Ammon's horn (tissue), 1 donor: ENCODE measurements at regions not wholly inside any gene's neighbourhood (a gene's known extent, or its start where the extent isn't known, plus 50 kb on each side); places are given as distances from the start of the nearest gene placed in this dataset.
"Not testable (repeated sequence)": the region's sequence is repeated elsewhere in the genome, so short reads cannot be mapped to it uniquely, and the experiment has no call there.

Experiments used
- DNase-seq: peaks from one replicate; pipeline ENCODE4 v3.0.0-alpha.2; 2016; ENCODE audit warnings: low spot score

- no peak for DNase-seq
Observed at GRCh38 chr2:192645811-192646598, 451.3 kb upstream of the TMEFF2 start.

GRCh38 chr2:192634557-192634956 lies 439.8 kb upstream of the TMEFF2 start:
- DNase-seq = no peak

- no peak for DNase-seq
Observed at GRCh38 chr2:192628017-192628416, 433.3 kb upstream of the TMEFF2 start.

GRCh38 chr2:192615105-192615504 lies 420.4 kb upstream of the TMEFF2 start:
- DNase-seq = no peak

GRCh38 chr2:192604295-192604694 lies 409.6 kb upstream of the TMEFF2 start:
- no peak for DNase-seq

- DNase-seq = not testable (repeated sequence)
Observed at GRCh38 chr2:192598649-192599048, 403.9 kb upstream of the TMEFF2 start.

GRCh38 chr2:192593561-192593960 lies 398.8 kb upstream of the TMEFF2 start:
- no peak for DNase-seq

GRCh38 chr2:192591617-192592016 lies 396.9 kb upstream of the TMEFF2 start:
- no peak for DNase-seq

- DNase-seq = no peak
Observed at GRCh38 chr2:192585418-192585817, 390.7 kb upstream of the TMEFF2 start.

- no peak for DNase-seq
Observed at GRCh38 chr2:192584976-192585375, 390.2 kb upstream of the TMEFF2 start.

GRCh38 chr2:192579965-192580700 lies 385.4 kb upstream of the TMEFF2 start:
- no peak for DNase-seq

GRCh38 chr2:192578780-192579179 lies 384.0 kb upstream of the TMEFF2 start:
- no peak for DNase-seq

GRCh38 chr2:192577706-192578105 lies 383.0 kb upstream of the TMEFF2 start:
- no peak for DNase-seq

- DNase-seq = no peak
Observed at GRCh38 chr2:192574552-192574951, 379.8 kb upstream of the TMEFF2 start.

GRCh38 chr2:192571636-192572035 lies 376.9 kb upstream of the TMEFF2 start:
- DNase-seq = peak; percentile 1

- no peak for DNase-seq
Observed at GRCh38 chr2:192570788-192571187, 376.1 kb upstream of the TMEFF2 start.

- no peak for DNase-seq
Observed at GRCh38 chr2:192566863-192567262, 372.1 kb upstream of the TMEFF2 start.

GRCh38 chr2:192560326-192560725 lies 365.6 kb upstream of the TMEFF2 start:
- DNase-seq = no peak

- DNase-seq = no peak
Observed at GRCh38 chr2:192559587-192559986, 364.9 kb upstream of the TMEFF2 start.

GRCh38 chr2:192558637-192559036 lies 363.9 kb upstream of the TMEFF2 start:
- DNase-seq = no peak

- DNase-seq = no peak
Observed at GRCh38 chr2:192555740-192556139, 361.0 kb upstream of the TMEFF2 start.

- DNase-seq = no peak
Observed at GRCh38 chr2:192551760-192552159, 357.0 kb upstream of the TMEFF2 start.

GRCh38 chr2:192546565-192546964 lies 351.8 kb upstream of the TMEFF2 start:
- no peak for DNase-seq
